ENCODE measurements at regions not wholly inside any gene's neighbourhood (a gene's known extent, or its start where the extent isn't known, plus 50 kb on each side); places are given as distances from the start of the nearest gene placed in this dataset.

- Histone ChIP-seq H3K4me3 (ENCODE audit: low read depth, low read length) (no peak overlapping the region), H3K9me3 (ENCODE audit: control insufficient read depth, insufficient read depth, low read length) (no peaks in the 10 kb centered on the region; the same call in 1 of the 2 replicates), H3K27me3 (ENCODE audit: control insufficient read depth, insufficient read depth, low read length) (no peaks in the 10 kb centered on the region), H3K27ac (ENCODE audit: low read depth, low read length) (no peak overlapping the region)
- POLR2A ChIA-PET, result no interaction called here
- DNase-seq (ENCODE audit: low read depth, low spot score), result no peak
- no peak for TF ChIP-seq CTCF (IDR thresholded peaks at IDR 0.05; ENCODE audit: low read depth, low read length)
- CTCF ChIA-PET, result no interaction called here
Measured at GRCh38 chr7:119438315-119438714, 834.7 kb upstream of the KCND2 start.

GRCh38 chr7:119439192-119439591, 833.8 kb upstream of the KCND2 start:
- Histone ChIP-seq H3K27ac (ENCODE audit: low read depth, low read length) (no peak overlapping the region), H3K4me3 (ENCODE audit: low read depth, low read length) (no peak overlapping the region), H3K27me3 (ENCODE audit: control insufficient read depth, insufficient read depth, low read length) (no peaks in the 10 kb centered on the region), H3K9me3 (ENCODE audit: control insufficient read depth, insufficient read depth, low read length) (no peaks in the 10 kb centered on the region; the same call in 1 of the 2 replicates)
- no peak for TF ChIP-seq CTCF (IDR thresholded peaks at IDR 0.05; ENCODE audit: low read depth, low read length)
- no peak for DNase-seq (ENCODE audit: low read depth, low spot score)
- POLR2A ChIA-PET, result no interaction called here
- CTCF ChIA-PET, result no interaction called here

GRCh38 chr7:119452401-119452800, 820.6 kb upstream of the KCND2 start:
- ChIA-PET CTCF (no interaction called here), POLR2A (no interaction called here)
- H3K27ac ChIP-seq (ENCODE audit: low read depth, low read length), result no peak overlapping the region
- no peak overlapping the region for H3K4me3 ChIP-seq (ENCODE audit: low read depth, low read length)
- no peak for DNase-seq (ENCODE audit: low read depth, low spot score)
- H3K9me3 ChIP-seq (ENCODE audit: control insufficient read depth, insufficient read depth, low read length), result no peaks in the 10 kb centered on the region; the same call in 1 of the 2 replicates
- no peaks in the 10 kb centered on the region for H3K27me3 ChIP-seq (ENCODE audit: control insufficient read depth, insufficient read depth, low read length)
- TF ChIP-seq CTCF (IDR thresholded peaks at IDR 0.05; ENCODE audit: low read depth, low read length), result no peak

DNA sequence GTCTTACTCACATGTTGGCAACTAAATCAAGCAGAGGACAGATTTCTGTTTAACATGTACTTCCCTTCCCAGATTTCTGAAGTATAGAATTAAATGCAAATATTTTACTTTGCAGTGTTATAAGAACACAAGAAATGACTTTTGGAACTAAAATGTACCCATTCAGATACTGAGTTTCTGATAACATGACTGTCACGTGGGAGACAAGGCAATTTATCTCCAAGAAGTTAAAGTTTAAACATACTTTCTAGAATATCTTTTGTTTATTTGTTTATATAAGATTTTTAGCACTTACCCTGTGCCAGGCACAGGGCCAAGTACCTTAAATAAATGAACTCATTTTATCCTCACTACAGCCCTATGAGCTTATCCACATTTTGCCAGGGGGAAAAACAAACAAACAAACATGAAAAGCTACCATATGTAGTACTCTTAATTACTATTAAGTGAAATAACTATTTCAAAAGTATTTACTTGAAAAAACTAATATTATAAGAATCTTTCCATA, 807.1 kb upstream of the KCND2 start:
- Histone ChIP-seq H3K27me3 (ENCODE audit: control insufficient read depth, insufficient read depth, low read length) (no peaks in the 10 kb centered on the region), H3K9me3 (ENCODE audit: control insufficient read depth, insufficient read depth, low read length) (no peaks in the 10 kb centered on the region), H3K4me3 (ENCODE audit: low read depth, low read length) (no peak overlapping the region), H3K27ac (ENCODE audit: low read depth, low read length) (no peak overlapping the region)
- ChIA-PET POLR2A (no interaction called here), CTCF (no interaction called here)
- TF ChIP-seq CTCF (IDR thresholded peaks at IDR 0.05; ENCODE audit: low read depth, low read length), result no peak
- no peak for DNase-seq (ENCODE audit: low read depth, low spot score)

DNA sequence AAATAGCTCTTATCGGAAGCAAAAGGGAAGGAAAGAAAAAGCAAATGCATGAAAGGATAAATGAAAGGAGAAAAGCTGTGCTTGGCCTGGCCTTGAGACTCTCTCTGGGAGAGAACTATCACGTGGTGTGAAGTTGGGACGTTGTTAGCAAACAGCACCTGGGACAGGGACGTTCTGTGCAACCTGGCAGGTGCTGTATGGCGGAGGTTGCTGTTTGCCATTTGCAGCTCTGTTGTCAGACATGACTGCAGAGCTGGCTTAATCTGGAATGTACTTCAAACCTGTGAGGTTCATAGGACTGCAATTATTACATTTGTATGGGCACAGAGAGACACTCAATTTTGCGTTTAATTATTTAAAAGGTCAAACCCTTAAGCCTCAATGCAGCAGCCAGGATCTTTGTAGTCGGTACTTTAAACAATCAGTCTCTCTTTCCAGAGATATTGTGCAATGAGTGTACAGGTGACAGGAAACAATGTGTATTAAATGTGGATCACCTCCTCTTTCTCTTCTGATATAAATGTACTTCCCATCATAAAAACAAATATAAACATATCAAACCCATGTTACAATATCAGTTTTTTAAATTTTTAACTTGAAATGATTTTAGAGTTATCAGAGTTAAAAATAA, 800.5 kb upstream of the KCND2 start:
- no peak for DNase-seq (ENCODE audit: low read depth, low spot score)
- ChIA-PET POLR2A (no interaction called here), CTCF (no interaction called here)
- Histone ChIP-seq H3K27me3 (ENCODE audit: control insufficient read depth, insufficient read depth, low read length) (no peaks in the 10 kb centered on the region), H3K27ac (ENCODE audit: low read depth, low read length) (no peak overlapping the region), H3K4me3 (ENCODE audit: low read depth, low read length) (no peak overlapping the region), H3K9me3 (ENCODE audit: control insufficient read depth, insufficient read depth, low read length) (no peaks in the 10 kb centered on the region)
- no peak for TF ChIP-seq CTCF (IDR thresholded peaks at IDR 0.05; ENCODE audit: low read depth, low read length)

All from AG04450 (cell line).